ENCODE measurements at regions not wholly inside any gene's neighbourhood (a gene's known extent, or its start where the extent isn't known, plus 50 kb on each side); places are given as distances from the start of the nearest gene placed in this dataset.

- TF ChIP-seq ATF3 (IDR thresholded peaks at IDR 0.05), result no peak
- no peak for TF ChIP-seq CTCF (IDR thresholded peaks at IDR 0.05; ENCODE audit: low read depth, low read length, missing input control)
- no peak for TF ChIP-seq REST (IDR thresholded peaks at IDR 0.05)
- no peak for TF ChIP-seq JUND (IDR thresholded peaks at IDR 0.05)
- TF ChIP-seq RAD21 (IDR thresholded peaks at IDR 0.05), result no peak
Observed at GRCh38 chr2:128551435-128551834, 232.8 kb upstream of the HS6ST1 start.

Measured in liver (tissue), 3 donors.